HL-60 (cell line): ENCODE measurements at regions not wholly inside any gene's neighbourhood (a gene's known extent, or its start where the extent isn't known, plus 50 kb on each side); places are given as distances from the start of the nearest gene placed in this dataset.

Source experiments
- POLR2AphosphoS5 ChIP-seq: IDR thresholded peaks from 2 replicates; pipeline ENCODE4 v1.6.1; 2012; ENCODE audit warnings: low read depth
- TF ChIP-seq, protein P1 (sequence below): IDR thresholded peaks from one replicate; pipeline ENCODE4 v1.5.1; 2011; ENCODE audit warnings: low read length, control low read depth, inconsistent platforms; ENCODE audit not compliant: insufficient read depth
- TF ChIP-seq, protein P2 (sequence below): IDR thresholded peaks from 2 replicates; pipeline ENCODE4 v1.6.1; 2012; ENCODE audit warnings: low read depth; ENCODE audit not compliant: insufficient replicate concordance

DNA sequence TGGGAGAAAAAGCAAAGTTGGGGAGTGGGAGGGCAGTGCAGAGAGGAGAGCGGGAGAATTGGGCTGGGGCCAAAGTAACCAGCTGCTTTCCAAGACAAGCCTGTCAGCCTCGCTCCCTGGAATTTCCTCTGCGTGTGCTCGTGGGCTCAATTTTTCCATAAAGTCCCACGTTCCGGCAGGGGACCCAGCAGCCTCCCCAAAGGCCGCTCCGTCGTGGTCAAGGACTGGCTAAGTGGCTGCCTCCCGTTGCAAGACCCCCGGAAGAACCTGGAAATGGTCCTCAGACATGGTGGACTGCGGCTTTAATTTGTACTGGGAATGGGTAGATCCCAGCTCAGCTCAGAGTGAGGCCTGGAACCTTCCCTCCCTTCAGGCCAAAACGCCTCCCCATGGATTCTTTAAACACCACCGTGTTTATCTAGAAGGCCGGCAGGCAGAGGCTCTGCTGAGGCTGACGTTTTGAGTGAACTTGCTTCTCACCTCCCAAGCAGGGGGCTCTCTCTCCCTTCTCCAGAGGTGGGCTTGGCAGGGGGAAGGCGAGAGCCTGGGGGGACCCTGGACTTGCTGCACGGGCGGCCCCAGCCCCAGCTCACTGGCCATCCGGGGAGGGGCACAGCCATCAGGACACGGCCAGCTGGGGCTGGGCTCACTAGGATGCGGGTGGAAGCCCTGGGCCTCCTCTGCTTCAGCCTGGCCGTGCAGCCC is 190.0 kb downstream of the C16orf95 start:
- TF ChIP-seq, protein P1, sequence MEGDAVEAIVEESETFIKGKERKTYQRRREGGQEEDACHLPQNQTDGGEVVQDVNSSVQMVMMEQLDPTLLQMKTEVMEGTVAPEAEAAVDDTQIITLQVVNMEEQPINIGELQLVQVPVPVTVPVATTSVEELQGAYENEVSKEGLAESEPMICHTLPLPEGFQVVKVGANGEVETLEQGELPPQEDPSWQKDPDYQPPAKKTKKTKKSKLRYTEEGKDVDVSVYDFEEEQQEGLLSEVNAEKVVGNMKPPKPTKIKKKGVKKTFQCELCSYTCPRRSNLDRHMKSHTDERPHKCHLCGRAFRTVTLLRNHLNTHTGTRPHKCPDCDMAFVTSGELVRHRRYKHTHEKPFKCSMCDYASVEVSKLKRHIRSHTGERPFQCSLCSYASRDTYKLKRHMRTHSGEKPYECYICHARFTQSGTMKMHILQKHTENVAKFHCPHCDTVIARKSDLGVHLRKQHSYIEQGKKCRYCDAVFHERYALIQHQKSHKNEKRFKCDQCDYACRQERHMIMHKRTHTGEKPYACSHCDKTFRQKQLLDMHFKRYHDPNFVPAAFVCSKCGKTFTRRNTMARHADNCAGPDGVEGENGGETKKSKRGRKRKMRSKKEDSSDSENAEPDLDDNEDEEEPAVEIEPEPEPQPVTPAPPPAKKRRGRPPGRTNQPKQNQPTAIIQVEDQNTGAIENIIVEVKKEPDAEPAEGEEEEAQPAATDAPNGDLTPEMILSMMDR, result no peak
- TF ChIP-seq POLR2AphosphoS5, result no peak
- TF ChIP-seq, protein P2, sequence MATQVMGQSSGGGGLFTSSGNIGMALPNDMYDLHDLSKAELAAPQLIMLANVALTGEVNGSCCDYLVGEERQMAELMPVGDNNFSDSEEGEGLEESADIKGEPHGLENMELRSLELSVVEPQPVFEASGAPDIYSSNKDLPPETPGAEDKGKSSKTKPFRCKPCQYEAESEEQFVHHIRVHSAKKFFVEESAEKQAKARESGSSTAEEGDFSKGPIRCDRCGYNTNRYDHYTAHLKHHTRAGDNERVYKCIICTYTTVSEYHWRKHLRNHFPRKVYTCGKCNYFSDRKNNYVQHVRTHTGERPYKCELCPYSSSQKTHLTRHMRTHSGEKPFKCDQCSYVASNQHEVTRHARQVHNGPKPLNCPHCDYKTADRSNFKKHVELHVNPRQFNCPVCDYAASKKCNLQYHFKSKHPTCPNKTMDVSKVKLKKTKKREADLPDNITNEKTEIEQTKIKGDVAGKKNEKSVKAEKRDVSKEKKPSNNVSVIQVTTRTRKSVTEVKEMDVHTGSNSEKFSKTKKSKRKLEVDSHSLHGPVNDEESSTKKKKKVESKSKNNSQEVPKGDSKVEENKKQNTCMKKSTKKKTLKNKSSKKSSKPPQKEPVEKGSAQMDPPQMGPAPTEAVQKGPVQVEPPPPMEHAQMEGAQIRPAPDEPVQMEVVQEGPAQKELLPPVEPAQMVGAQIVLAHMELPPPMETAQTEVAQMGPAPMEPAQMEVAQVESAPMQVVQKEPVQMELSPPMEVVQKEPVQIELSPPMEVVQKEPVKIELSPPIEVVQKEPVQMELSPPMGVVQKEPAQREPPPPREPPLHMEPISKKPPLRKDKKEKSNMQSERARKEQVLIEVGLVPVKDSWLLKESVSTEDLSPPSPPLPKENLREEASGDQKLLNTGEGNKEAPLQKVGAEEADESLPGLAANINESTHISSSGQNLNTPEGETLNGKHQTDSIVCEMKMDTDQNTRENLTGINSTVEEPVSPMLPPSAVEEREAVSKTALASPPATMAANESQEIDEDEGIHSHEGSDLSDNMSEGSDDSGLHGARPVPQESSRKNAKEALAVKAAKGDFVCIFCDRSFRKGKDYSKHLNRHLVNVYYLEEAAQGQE, result no peak
